Heart left ventricle (tissue), 13 donors: ENCODE measurements at regions not wholly inside any gene's neighbourhood (a gene's known extent, or its start where the extent isn't known, plus 50 kb on each side); places are given as distances from the start of the nearest gene placed in this dataset.

Experiments used
- CTCF ChIP-seq, 12 donors: fragments of 200-600 bp; sonication (generic) in 4 of 12; IDR thresholded peaks; one replicate each; pipeline versions ENCODE4 v1.5.0 to v1.8.0; 2018 to 2022; ENCODE audit warnings: antibody characterized with exemption in 12 of 12, mild to moderate bottlenecking in 5 of 12
- POLR2A ChIP-seq, 2 donors: fragments of 450-650 bp; IDR thresholded peaks; one replicate each; pipeline ENCODE4 v1.6.1; 2017; ENCODE audit warnings: antibody characterized with exemption in 2 of 2, mild to moderate bottlenecking in 2 of 2, moderate library complexity in 2 of 2
- donor health status: ischemic (EF 13 %, LVEDD 7.1; RV severe dilation, severe dysfunction).
- donor health status: DM: no; HTN: yes; CAD: no.
- donor health status: DM: no; HTN: no; CAD: no.
- donor health status: ischemic (EF 25% LVEDD 6.9; RV normal size, moderate dysfunction).
- donor health status: ischemic (EF 25% LVEDD 5.7; RV mildly dilated, moderate dysfunction).
- donor health status: ischemic (EF 35%, LVEDD 5.7; RV mildly dilated, moderate dysfunction).
- donor health status: nonischemic (EF 11% LVEDD 7.7; RV severe dilation, severe dysfunction).
- donor health status: DM: yes; HTN: yes; CAD: no.
- donor health status: PGD.
- donor health status: ischemic (EF 29% LVEDD 5.4; RV normal size, mild dysfunction).
- donor health status: nonischemic (EF 23%, LVEDD 6.1; RV moderate dilation, normal function).

GRCh38 chr11:127656116-127656836 is 655.7 kb upstream of the KIRREL3 start:
- TF ChIP-seq CTCF (IDR thresholded peaks at IDR 0.05) = no peak
- no peak for TF ChIP-seq POLR2A (IDR thresholded peaks at IDR 0.05)
